RCC 7860 (cell line): ENCODE measurements at regions not wholly inside any gene's neighbourhood (a gene's known extent, or its start where the extent isn't known, plus 50 kb on each side); places are given as distances from the start of the nearest gene placed in this dataset.

Source experiments
- DNase-seq: peaks from one replicate; pipeline ENCODE4 v3.0.0-alpha.2; 2015; ENCODE audit warnings: low spot score
- FAIRE-seq: peaks from 2 replicates; lab custom pipeline; 2012; peaks lifted over from hg19 to GRCh38; lab: Jason Lieb, UNC

- DNase-seq (no peak), FAIRE-seq (no peak)
Measured at GRCh38 chr18:57918601-57919000, 115.5 kb upstream of the ATP8B1 start.

GRCh38 chr18:57916684-57917083, 113.6 kb upstream of the ATP8B1 start:
- no peak for FAIRE-seq
- DNase-seq: no peak

GRCh38 chr18:57915865-57916582, 112.9 kb upstream of the ATP8B1 start:
- DNase-seq (no peak), FAIRE-seq (no peak)

GRCh38 chr18:57915248-57915647, 112.1 kb upstream of the ATP8B1 start:
- DNase-seq: no peak

GRCh38 chr18:57913686-57914085, 110.6 kb upstream of the ATP8B1 start:
- no peak for DNase-seq
- no peak for FAIRE-seq

More at GRCh38 chr18:57915248-57915647, 112.1 kb upstream of the ATP8B1 start:
- no peak for FAIRE-seq

GRCh38 chr18:57910817-57911216, 107.7 kb upstream of the ATP8B1 start:
- FAIRE-seq (no peak), DNase-seq (no peak)

GRCh38 chr18:57910134-57910533, 107.0 kb upstream of the ATP8B1 start:
- no peak for DNase-seq
- FAIRE-seq: no peak

- no peak for FAIRE-seq
- no peak for DNase-seq
Measured at GRCh38 chr18:57909620-57910019, 106.5 kb upstream of the ATP8B1 start.

- no peak for DNase-seq
- FAIRE-seq: no peak
Measured at GRCh38 chr18:57908092-57908491, 105.0 kb upstream of the ATP8B1 start.

GRCh38 chr18:57907550-57907949, 104.4 kb upstream of the ATP8B1 start:
- FAIRE-seq (no peak), DNase-seq (no peak)

GRCh38 chr18:57906852-57907251, 103.7 kb upstream of the ATP8B1 start:
- DNase-seq (no peak), FAIRE-seq (no peak)

GRCh38 chr18:57904535-57904934, 101.4 kb upstream of the ATP8B1 start:
- no peak for FAIRE-seq
- DNase-seq: no peak

- FAIRE-seq: no peak
- DNase-seq: no peak
Measured at GRCh38 chr18:57902721-57903120, 99.6 kb upstream of the ATP8B1 start.

GRCh38 chr18:57901825-57902589, 98.9 kb upstream of the ATP8B1 start:
- DNase-seq (no peak), FAIRE-seq (no peak)

- no peak for FAIRE-seq
Measured at GRCh38 chr18:57900906-57901435, 97.9 kb upstream of the ATP8B1 start.

GRCh38 chr18:57898506-57899124, 95.5 kb upstream of the ATP8B1 start:
- FAIRE-seq: no peak
- DNase-seq: no peak

More at GRCh38 chr18:57900906-57901435, 97.9 kb upstream of the ATP8B1 start:
- DNase-seq: no peak

GRCh38 chr18:57895182-57895581, 92.1 kb upstream of the ATP8B1 start:
- FAIRE-seq (no peak), DNase-seq (no peak)

- FAIRE-seq: no peak
- no peak for DNase-seq
Measured at GRCh38 chr18:57891707-57892391, 88.7 kb upstream of the ATP8B1 start.

- FAIRE-seq: no peak
Measured at GRCh38 chr18:57890266-57890665, 87.2 kb upstream of the ATP8B1 start.

GRCh38 chr18:57889841-57890240, 86.7 kb upstream of the ATP8B1 start:
- no peak for FAIRE-seq
- DNase-seq: no peak

More at GRCh38 chr18:57890266-57890665, 87.2 kb upstream of the ATP8B1 start:
- DNase-seq: no peak
